PC-9 (cell line): ENCODE measurements at regions not wholly inside any gene's neighbourhood (a gene's known extent, or its start where the extent isn't known, plus 50 kb on each side); places are given as distances from the start of the nearest gene placed in this dataset.

ENCODE experiments used
- BruUV-seq: library from RNA; stranded (reverse); fragments of 400-500 nt; replicated peaks from 2 replicates; lab custom pipeline; 2021; lab: Mats Ljungman, UMichigan
- CTCF ChIA-PET: fragments of 300-600 bp; sonication (Branson Sonifier 250); formaldehyde crosslinking; loops from one replicate; lab custom pipeline; 2022; ENCODE audit warnings: antibody characterized with exemption; lab: Charles Lee
- POLR2A ChIA-PET: fragments of 300-600 bp; sonication (Branson Sonifier 250); formaldehyde crosslinking; loops from one replicate; lab custom pipeline; 2022; ENCODE audit warnings: antibody characterized with exemption; ENCODE audit not compliant: unreplicated experiment; lab: Charles Lee
- DNase-seq, 2 experiments: peaks; one replicate each; pipeline versions ENCODE4 v3.0.0 to v3.0.0-alpha.2; 2015 to 2022; ENCODE audit warnings: mixed read lengths in 1 of 2
- H2AFZ ChIP-seq: fragments of 200-600 bp; sonication (generic); 2 replicates; pipeline ENCODE4 v1.8.1; 2017; ENCODE audit warnings: antibody characterized with exemption
- H3F3A ChIP-seq: fragments of 200-600 bp; sonication (generic); 2 replicates; pipeline ENCODE4 v1.8.1; 2017; ENCODE audit warnings: antibody characterized with exemption, mild to moderate bottlenecking, low read depth; ENCODE audit not compliant: insufficient read depth
- H3K27ac ChIP-seq: fragments of 200-600 bp; sonication (generic); 2 replicates; pipeline ENCODE4 v1.6.1; 2016; ENCODE audit warnings: mixed run types
- H3K27me3 ChIP-seq: fragments of 200-600 bp; sonication (generic); 2 replicates; pipeline ENCODE4 v1.6.1; 2016; ENCODE audit warnings: low read depth, mixed run types; ENCODE audit not compliant: insufficient read depth
- H3K36me3 ChIP-seq: fragments of 200-600 bp; sonication (generic); 2 replicates; pipeline ENCODE4 v1.6.1; 2016; ENCODE audit warnings: low read depth, mixed run types
- H3K4me1 ChIP-seq: fragments of 200-600 bp; sonication (generic); replicated peaks from 2 replicates; pipeline ENCODE4 v1.6.1; 2016; ENCODE audit warnings: mixed run types; ENCODE audit not compliant: insufficient read depth
- H3K4me2 ChIP-seq: fragments of 200-600 bp; sonication (generic); 2 replicates; pipeline ENCODE4 v1.6.1; 2017; ENCODE audit warnings: mixed run types
- H3K4me3 ChIP-seq: fragments of 200-600 bp; sonication (generic); 2 replicates; pipeline ENCODE4 v1.6.1; 2016; ENCODE audit warnings: mixed run types
- H3K79me2 ChIP-seq: fragments of 200-600 bp; sonication (generic); 2 replicates; pipeline ENCODE4 v1.6.1; 2017; ENCODE audit warnings: low read depth, mixed run types
- H3K9me2 ChIP-seq: fragments of 200-600 bp; sonication (generic); 2 replicates; pipeline ENCODE4 v1.8.1; 2017; ENCODE audit warnings: mild to moderate bottlenecking; ENCODE audit not compliant: insufficient read depth
- H3K9me3 ChIP-seq: fragments of 200-600 bp; sonication (generic); 2 replicates; pipeline ENCODE4 v1.8.1; 2016; ENCODE audit warnings: low read depth; ENCODE audit not compliant: insufficient read depth
- H4K20me1 ChIP-seq: fragments of 200-600 bp; sonication (generic); 2 replicates; pipeline ENCODE4 v1.8.1; 2017; ENCODE audit not compliant: insufficient read depth
- EZH2 ChIP-seq: fragments of 200-600 bp; sonication (generic); IDR thresholded peaks from 2 replicates; pipeline ENCODE4 v1.8.0; 2017; ENCODE audit warnings: antibody characterized with exemption, low read depth
- intact Hi-C: fragments of 100-400 bp; cut with micrococcal nuclease; formaldehyde crosslinking; loops from one replicate; pipeline ENCODE4 v1.10.0; 2022; ENCODE audit not compliant: unreplicated experiment
- TF ChIP-seq, protein P1 (sequence below): fragments of 200-600 bp; sonication (generic); conservative IDR thresholded peaks from 2 replicates; pipeline ENCODE4 v1.6.1; 2017; ENCODE audit warnings: mixed run types, antibody characterized with exemption, mild to moderate bottlenecking, moderate library complexity

DNA sequence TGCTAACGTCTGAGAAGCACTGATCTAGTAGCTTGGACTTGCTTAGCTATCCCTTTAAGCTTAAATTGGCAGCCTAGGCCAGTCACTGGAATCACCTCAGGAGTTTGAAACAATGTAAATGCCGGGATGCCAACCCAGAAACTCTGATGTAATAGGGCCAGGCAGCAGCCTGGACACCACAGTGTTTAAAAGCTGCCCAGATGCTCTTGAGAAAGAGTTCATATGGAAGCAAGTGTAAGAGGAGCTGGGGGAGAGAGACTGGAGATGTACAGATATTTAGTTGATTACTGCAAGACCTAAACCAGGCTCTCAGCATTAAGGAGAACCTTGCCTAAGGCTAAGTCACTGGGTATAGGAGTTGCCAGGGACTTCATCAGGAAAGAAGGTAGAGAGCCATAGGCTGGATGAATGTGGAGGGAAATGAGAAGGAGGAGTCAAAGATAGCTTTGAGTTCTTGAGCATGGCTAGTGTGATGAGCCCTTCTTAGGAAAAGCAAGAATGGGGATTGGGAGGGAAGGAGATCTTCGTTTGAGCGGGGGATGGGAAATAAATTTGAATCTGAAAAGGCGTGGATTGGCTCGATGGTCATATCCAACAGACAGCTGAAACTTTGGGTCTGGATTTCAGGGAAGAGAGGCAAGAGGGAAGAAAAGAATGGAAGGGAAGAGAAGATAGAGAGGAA is 392.9 kb upstream of the WWC1 start:
- Histone ChIP-seq H3K4me2 (no peak overlapping the region), H3K9me3 (no peaks in the 10 kb centered on the region), H3K9me2 (no peaks in the 10 kb centered on the region), H3K4me1 (no peaks in the 10 kb centered on the region), H3K36me3 (no peaks in the 10 kb centered on the region), H3K4me3 (no peak overlapping the region), H3K79me2 (no peaks in the 10 kb centered on the region), H4K20me1 (no peaks in the 10 kb centered on the region), H3F3A (no peaks in the 10 kb centered on the region), H3K27me3 (peaks cover 20% of the 10 kb centered on the region; the same call in 1 of the 2 replicates), H2AFZ (no peak overlapping the region), H3K27ac (no peak overlapping the region)
- intact Hi-C loops: no loop called here
- ChIA-PET POLR2A (interaction anchor here (0.6 kb wide), 1 partner anchor 813 kb away, joined by 6 read pairs; no protein-coding TSS in a partner anchor), CTCF (no interaction called here)
- no TSS peak for BruUV-seq
- TF ChIP-seq, protein P1, sequence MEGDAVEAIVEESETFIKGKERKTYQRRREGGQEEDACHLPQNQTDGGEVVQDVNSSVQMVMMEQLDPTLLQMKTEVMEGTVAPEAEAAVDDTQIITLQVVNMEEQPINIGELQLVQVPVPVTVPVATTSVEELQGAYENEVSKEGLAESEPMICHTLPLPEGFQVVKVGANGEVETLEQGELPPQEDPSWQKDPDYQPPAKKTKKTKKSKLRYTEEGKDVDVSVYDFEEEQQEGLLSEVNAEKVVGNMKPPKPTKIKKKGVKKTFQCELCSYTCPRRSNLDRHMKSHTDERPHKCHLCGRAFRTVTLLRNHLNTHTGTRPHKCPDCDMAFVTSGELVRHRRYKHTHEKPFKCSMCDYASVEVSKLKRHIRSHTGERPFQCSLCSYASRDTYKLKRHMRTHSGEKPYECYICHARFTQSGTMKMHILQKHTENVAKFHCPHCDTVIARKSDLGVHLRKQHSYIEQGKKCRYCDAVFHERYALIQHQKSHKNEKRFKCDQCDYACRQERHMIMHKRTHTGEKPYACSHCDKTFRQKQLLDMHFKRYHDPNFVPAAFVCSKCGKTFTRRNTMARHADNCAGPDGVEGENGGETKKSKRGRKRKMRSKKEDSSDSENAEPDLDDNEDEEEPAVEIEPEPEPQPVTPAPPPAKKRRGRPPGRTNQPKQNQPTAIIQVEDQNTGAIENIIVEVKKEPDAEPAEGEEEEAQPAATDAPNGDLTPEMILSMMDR: no peak
- TF ChIP-seq EZH2: no peak
- DNase-seq: peak in 1 of 2 experiments; percentile 43

DNA sequence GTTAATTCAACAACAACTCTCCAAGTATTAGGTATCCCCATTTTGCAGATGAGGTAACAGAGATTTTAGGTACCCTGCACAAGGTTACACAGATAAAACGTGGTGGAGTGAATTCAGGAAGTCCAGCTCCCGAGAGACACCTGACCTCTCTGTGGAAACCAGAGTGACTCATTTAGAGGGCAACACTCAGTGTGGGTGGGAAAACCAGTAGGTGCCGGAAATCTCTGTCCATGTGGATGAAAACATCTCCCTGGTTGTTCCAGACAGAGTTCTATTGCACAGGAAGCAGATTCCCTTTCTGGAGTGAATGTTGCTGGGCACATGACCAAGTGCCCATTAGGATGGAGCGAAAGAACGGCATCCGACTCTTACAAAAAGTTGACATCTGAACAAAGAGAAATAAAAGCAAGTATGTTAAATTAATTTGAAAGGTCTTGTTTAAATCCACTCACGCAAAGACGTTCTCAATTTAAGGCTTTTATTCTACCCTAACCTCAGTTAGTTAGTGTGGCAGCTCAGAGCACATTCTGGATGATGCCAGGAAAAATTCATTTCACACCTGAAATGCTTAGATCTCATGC is 391.9 kb upstream of the WWC1 start:
- no peak overlapping the region for H3K4me3 ChIP-seq
- no peak overlapping the region for H2AFZ ChIP-seq
- no peaks in the 10 kb centered on the region for H3K4me1 ChIP-seq
- peaks cover 26% of the 10 kb centered on the region; the same call in 1 of the 2 replicates for H3K27me3 ChIP-seq
- ChIA-PET POLR2A (no interaction called here), CTCF (no interaction called here)
- H3K9me3 ChIP-seq: no peaks in the 10 kb centered on the region
- no TSS peak for BruUV-seq
- intact Hi-C loops: no loop called here
- H3K9me2 ChIP-seq: no peaks in the 10 kb centered on the region
- TF ChIP-seq EZH2: no peak
- no peaks in the 10 kb centered on the region for H3K36me3 ChIP-seq
- no peaks in the 10 kb centered on the region for H3K79me2 ChIP-seq
- H3F3A ChIP-seq: no peaks in the 10 kb centered on the region
- H4K20me1 ChIP-seq: no peaks in the 10 kb centered on the region
- no peak overlapping the region for H3K4me2 ChIP-seq
- H3K27ac ChIP-seq: no peak overlapping the region
- peak in 1 of 2 experiments; percentile 43 for DNase-seq

DNA sequence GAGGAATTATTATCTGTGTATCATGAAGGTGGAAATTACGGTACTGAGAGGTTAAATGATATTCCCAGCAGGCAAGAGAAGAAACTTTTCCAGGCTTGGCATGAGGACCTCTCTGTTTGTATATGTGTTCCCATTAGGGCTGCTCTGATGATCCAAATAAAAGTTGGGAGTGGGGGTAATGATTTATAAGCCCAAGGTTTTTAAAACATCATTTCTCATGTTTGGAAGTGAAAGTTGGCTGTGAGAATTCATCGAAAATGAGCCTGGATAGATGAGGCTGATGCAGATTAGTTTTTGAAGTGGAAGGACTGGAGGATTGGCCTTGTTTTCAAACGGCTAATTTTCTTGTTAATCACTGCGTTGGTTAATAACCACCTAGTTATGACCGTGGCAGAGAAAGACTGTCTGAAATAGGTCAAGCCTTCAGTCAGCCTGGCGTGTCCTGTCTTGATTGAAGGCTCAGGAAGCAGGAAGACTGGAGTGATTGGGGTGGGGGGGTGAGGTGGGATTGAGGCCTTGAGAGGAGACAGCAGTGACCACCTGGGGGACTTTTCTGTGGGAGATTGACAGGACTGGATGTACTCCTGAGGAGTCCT is 391.0 kb upstream of the WWC1 start:
- H4K20me1 ChIP-seq: no peaks in the 10 kb centered on the region
- intact Hi-C loops: no loop called here
- H3K4me1 ChIP-seq: no peaks in the 10 kb centered on the region
- no TSS peak for BruUV-seq
- ChIA-PET CTCF (no interaction called here), POLR2A (no interaction called here)
- H3K36me3 ChIP-seq: no peaks in the 10 kb centered on the region
- no peak overlapping the region for H3K4me2 ChIP-seq
- H2AFZ ChIP-seq: no peak overlapping the region
- H3F3A ChIP-seq: no peaks in the 10 kb centered on the region
- peaks cover 32% of the 10 kb centered on the region for H3K27me3 ChIP-seq
- H3K27ac ChIP-seq: no peak overlapping the region
- no peaks in the 10 kb centered on the region for H3K79me2 ChIP-seq
- TF ChIP-seq EZH2: no peak
- TF ChIP-seq, protein P1: no peak
- no peak overlapping the region for H3K4me3 ChIP-seq
- no peak for DNase-seq
- H3K9me3 ChIP-seq: no peaks in the 10 kb centered on the region
- H3K9me2 ChIP-seq: no peaks in the 10 kb centered on the region
